Hepatocyte (in vitro differentiated cells): ENCODE measurements at regions not wholly inside any gene's neighbourhood (a gene's known extent, or its start where the extent isn't known, plus 50 kb on each side); places are given as distances from the start of the nearest gene placed in this dataset.

Experiments used
- CTCF ChIP-seq: fragments of 200-600 bp; sonication (generic); IDR thresholded peaks from 2 replicates; pipeline ENCODE4 v1.5.1; 2016; ENCODE audit warnings: antibody characterized with exemption, mild to moderate bottlenecking; ENCODE audit not compliant: poor library complexity
- EZH2phosphoT487 ChIP-seq: fragments of 200-600 bp; sonication (generic); IDR thresholded peaks from one replicate; pipeline ENCODE4 v1.6.1; 2018; ENCODE audit warnings: antibody characterized with exemption, mild to moderate bottlenecking, low read depth, moderate library complexity; ENCODE audit not compliant: unreplicated experiment, severe bottlenecking

DNA sequence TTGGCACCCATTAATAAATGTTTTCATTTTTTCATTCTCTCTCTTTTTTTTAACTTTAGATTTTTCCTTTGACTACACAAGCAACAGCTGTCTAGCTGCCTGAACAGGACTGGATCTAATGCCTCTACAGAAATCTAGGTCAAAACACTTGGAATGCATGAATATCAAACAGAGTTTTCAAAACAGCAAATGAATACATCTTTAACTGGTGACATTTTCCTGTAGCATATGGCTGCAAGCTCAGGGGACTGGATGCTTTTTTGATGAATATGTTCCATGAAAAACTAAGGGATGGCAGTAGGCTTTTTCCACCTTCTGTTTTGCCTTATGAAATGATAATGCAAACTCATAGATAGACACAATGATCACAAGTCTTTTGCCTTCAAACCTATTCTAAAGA is 661.7 kb downstream of the MCTP2 start:
- TF ChIP-seq CTCF (no peak), EZH2phosphoT487 (no peak)
